Activated T-cell treated with anti-CD3 and anti-CD28 coated beads, Interleukin-2, amount 50 U/mL, for 24 hours (primary cell): ENCODE measurements at regions not wholly inside any gene's neighbourhood (a gene's known extent, or its start where the extent isn't known, plus 50 kb on each side); places are given as distances from the start of the nearest gene placed in this dataset.
"Not testable (repeated sequence)": the region's sequence is repeated elsewhere in the genome, so short reads cannot be mapped to it uniquely, and the experiment has no call there.

ENCODE experiments used
- DNase-seq: peaks from one replicate; pipeline ENCODE4 v3.0.0-alpha.2; 2020
- H3K27ac Mint-ChIP-seq: 2 replicates; pipeline ENCODE4 v1.8.0; 2020; ENCODE audit warnings: mild to moderate bottlenecking, mixed read lengths
- H3K27me3 Mint-ChIP-seq: 2 replicates; pipeline ENCODE4 v1.8.0; 2020; ENCODE audit warnings: mixed read lengths
- H3K36me3 Mint-ChIP-seq: 2 replicates; pipeline ENCODE4 v1.8.0; 2020; ENCODE audit warnings: low read depth, mixed read lengths
- H3K4me1 Mint-ChIP-seq: 2 replicates; pipeline ENCODE4 v1.8.0; 2020; ENCODE audit warnings: low read depth, mixed read lengths
- H3K4me3 Mint-ChIP-seq: 2 replicates; pipeline ENCODE4 v1.8.0; 2020; ENCODE audit warnings: mild to moderate bottlenecking, moderate library complexity, mixed read lengths
- H3K9me3 Mint-ChIP-seq: 2 replicates; pipeline ENCODE4 v1.8.0; 2020; ENCODE audit warnings: mixed read lengths

DNA sequence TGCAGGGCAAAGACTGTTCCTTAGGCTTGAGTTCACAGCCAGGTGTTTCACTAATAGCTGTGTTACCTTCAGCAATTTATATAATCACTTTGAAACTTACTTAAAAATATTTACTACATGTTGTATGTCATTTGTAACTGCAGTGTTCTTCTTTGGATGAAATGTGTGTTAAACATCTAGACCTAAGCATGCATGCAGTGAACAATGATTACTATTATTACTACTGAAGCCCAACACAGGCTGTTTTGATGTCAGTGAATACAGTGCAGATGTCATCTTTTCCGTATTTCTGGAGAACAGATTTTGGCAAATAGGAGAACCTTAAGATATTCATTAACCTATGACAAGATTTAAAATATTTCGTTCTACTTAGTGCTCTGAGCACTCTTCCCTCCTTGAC lies 101.8 kb upstream of the ANK2 start:
- peaks cover 3% of the 10 kb centered on the region for H3K4me1 Mint-ChIP-seq
- no peaks in the 10 kb centered on the region for H3K9me3 Mint-ChIP-seq
- peaks cover 33% of the 10 kb centered on the region for H3K27me3 Mint-ChIP-seq
- H3K27ac Mint-ChIP-seq = no peak overlapping the region
- no peak for DNase-seq
- no peak overlapping the region for H3K4me3 Mint-ChIP-seq
- H3K36me3 Mint-ChIP-seq = no peaks in the 10 kb centered on the region

DNA sequence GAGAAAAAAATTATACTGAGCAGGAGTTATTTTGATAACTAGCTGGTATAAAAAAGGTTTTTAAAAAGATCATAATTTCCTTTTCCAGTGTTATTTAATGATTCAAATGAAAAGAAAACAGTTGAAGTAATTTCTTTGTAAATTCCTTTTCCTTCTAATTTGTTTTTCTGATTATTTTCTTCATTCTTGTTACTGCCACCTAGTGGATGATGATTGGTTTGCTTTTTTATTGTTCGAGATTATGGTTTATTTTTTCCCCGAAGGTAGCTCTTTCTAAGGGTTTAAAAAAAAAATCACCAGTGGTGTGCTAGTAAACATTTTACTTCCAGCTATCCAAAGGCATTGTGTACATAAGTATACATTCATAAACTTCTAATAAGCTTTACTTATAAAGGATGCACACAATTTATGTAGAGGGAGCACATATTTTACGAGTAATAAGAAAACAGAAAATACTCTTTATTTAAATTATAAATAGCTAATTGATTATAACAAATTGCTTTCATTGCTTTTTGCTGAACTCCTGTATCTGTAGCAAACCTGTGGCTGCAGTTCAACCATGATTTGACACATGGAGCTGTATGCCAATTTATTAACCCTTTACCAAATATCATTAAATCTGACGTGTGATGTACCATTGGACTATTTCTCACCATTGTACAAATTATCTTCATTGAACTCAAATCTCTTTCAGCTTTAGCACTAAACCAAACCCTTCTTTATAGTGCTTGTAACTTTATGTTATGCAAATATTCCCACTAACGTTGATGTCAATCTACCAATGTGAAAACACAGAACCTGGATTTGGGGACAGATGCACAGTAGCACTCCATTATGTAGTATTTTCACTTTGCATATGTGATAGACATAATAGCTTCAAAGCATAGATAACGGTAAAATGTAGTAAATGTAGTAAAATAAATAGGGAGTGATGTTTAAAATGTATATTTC lies 97.8 kb upstream of the ANK2 start:
- Mint-ChIP-seq H3K36me3 (no peaks in the 10 kb centered on the region), H3K27me3 (peaks cover 14% of the 10 kb centered on the region), H3K4me1 (peaks cover 3% of the 10 kb centered on the region), H3K4me3 (no peak overlapping the region), H3K27ac (no peak overlapping the region), H3K9me3 (no peaks in the 10 kb centered on the region)
- no peak for DNase-seq

DNA sequence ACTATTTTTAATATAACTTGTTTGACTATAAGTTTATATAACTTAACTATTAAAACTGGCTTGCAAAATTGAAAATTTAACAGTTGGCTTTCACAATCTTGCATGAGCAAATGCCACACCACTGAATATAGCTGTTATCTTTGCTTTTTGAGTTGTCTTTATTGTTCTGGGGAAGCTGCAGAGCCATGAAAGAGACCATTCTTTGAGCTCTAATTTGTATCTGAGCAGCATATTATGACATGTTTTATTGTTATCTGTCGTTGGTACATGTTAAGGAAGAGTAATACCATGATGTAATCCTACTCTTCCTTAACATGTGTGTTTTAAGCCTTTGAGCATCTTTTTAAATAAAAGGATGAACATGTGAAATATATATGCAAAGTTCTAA lies 97.1 kb upstream of the ANK2 start:
- Mint-ChIP-seq H3K4me1 (peaks cover 3% of the 10 kb centered on the region), H3K4me3 (no peak overlapping the region), H3K27me3 (peaks cover 14% of the 10 kb centered on the region), H3K36me3 (no peaks in the 10 kb centered on the region), H3K27ac (no peak overlapping the region), H3K9me3 (no peaks in the 10 kb centered on the region)
- no peak for DNase-seq

DNA sequence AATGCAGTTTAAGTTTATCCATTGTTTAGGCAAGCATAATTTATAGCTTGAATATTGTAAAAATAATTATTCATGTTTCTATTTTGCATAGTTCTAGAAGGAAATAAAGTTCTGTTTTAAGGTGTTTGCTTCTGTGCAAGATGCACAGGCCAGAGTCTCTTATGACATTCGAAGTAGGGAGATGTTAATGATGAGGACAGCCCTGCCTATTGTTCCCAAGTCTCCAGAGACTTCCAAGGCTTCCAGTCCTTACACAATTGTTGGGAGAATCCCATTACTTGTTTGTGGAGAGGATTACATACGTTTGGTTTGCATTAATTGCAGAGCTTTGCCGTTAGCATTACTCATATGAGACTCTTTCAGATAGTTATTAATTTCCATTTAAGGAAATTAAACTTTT lies 96.2 kb upstream of the ANK2 start:
- Mint-ChIP-seq H3K4me3 (no peak overlapping the region), H3K4me1 (peaks cover 3% of the 10 kb centered on the region), H3K36me3 (no peaks in the 10 kb centered on the region), H3K27ac (no peak overlapping the region), H3K9me3 (no peaks in the 10 kb centered on the region), H3K27me3 (peaks cover 14% of the 10 kb centered on the region)
- no peak for DNase-seq

DNA sequence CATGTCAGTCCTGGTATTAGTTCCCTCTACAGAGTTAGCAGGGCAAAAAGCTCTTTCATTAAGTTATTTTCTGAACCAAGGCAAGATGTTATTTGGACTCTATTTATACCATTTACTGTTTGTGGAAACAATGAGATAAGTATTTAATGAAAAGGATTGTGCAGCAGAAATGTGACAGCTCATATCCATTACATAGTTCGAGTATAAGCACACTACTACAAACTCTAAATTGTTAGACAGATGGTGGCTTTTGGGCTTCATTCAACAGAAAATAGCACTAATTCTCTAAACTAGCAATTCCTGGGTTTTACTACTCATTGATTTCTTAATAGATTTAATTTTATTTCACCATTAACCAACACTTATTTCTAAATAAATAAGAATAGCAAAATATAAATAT lies 95.2 kb upstream of the ANK2 start:
- H3K27ac Mint-ChIP-seq = no peak overlapping the region
- peaks cover 3% of the 10 kb centered on the region for H3K4me1 Mint-ChIP-seq
- peaks cover 14% of the 10 kb centered on the region for H3K27me3 Mint-ChIP-seq
- no peaks in the 10 kb centered on the region for H3K9me3 Mint-ChIP-seq
- no peaks in the 10 kb centered on the region for H3K36me3 Mint-ChIP-seq
- no peak for DNase-seq
- H3K4me3 Mint-ChIP-seq = no peak overlapping the region

DNA sequence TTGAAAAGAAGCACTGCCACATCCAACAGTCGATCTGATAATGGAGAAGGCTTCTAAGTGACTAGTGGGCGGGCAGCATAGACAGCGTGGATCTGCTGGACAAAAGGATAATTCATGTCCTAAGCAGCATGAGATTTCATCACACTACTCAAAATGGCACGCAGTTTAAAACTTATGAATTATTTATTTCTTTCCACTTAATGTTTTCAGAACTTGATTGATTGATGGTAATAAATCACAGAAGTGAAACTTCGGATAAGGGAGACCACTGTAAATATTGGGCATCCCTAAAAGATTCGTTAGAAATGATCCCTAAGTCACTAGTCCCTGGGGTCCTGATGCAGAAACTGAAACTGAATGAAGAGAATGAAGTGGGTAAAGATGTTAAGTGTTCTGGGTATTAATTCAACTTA lies 93.0 kb upstream of the ANK2 start:
- H3K27me3 Mint-ChIP-seq = peaks cover 7% of the 10 kb centered on the region
- H3K4me1 Mint-ChIP-seq = peaks cover under 1% of the 10 kb centered on the region
- no peaks in the 10 kb centered on the region for H3K36me3 Mint-ChIP-seq
- no peak overlapping the region for H3K4me3 Mint-ChIP-seq
- no peaks in the 10 kb centered on the region for H3K9me3 Mint-ChIP-seq
- no peak overlapping the region for H3K27ac Mint-ChIP-seq
- no peak for DNase-seq

DNA sequence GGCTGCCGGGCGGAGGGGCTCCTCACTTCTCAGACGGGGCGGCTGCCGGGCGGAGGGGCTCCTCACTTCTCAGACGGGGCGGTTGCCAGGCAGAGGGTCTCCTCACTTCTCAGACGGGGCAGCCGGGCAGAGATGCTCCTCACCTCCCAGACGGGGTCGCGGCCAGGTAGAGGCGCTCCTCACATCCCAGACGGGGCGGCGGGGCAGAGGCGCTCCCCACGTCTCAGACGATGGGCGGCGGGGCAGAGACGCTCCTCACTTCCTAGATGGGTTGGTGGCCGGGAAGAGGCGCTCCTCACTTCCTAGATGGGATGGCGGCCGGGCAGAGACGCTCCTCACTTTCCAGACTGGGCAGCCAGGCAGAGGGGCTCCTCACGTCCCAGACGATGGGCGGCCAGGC lies 91.7 kb upstream of the ANK2 start:
- not testable (repeated sequence) for H3K36me3 Mint-ChIP-seq, H3K9me3 Mint-ChIP-seq, DNase-seq

DNA sequence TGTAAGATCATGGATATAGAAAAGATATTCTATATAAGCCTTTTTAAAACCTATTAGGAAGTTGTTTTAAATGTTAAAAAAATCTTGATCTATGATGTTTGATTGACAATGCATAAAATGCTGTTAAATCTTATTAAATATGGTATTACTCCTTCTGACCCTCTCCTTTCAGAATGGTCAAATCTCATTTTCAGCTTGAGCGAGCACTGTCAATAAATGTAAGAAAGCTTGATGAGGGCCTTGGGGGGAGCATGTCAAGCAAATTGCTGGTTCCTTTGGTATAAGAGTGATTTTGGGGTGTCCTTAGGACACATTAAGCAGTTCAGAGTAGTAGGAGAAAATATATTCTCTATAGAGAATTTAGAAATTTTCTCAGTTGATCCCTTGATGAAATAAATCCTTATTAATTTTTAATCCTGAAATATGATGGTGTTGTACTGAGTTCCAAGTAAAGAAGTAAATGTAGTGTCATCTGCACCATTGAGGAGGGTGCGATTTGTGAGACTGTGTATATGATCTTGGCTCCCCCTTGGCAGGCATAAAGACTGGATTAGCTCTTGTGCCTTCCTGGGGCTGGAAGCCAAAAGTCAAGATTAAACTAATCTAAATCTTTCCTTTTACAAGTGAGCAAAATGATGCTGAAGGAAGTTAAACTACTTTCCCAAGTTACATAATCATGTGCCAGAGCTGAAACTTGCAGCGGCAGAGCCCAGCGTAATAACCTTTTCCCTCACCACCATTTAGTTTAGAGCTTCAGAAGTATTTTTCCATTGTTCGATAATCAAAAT lies 82.6 kb upstream of the ANK2 start:
- no peaks in the 10 kb centered on the region for H3K36me3 Mint-ChIP-seq
- no peak for DNase-seq
- no peak overlapping the region for H3K27ac Mint-ChIP-seq
- H3K27me3 Mint-ChIP-seq = peaks cover 11% of the 10 kb centered on the region
- no peak overlapping the region for H3K4me3 Mint-ChIP-seq
- no peaks in the 10 kb centered on the region for H3K4me1 Mint-ChIP-seq
- H3K9me3 Mint-ChIP-seq = peaks cover 7% of the 10 kb centered on the region

More for the DNA sequence above, 91.7 kb upstream of the ANK2 start:
- H3K27ac Mint-ChIP-seq, H3K4me1 Mint-ChIP-seq, H3K27me3 Mint-ChIP-seq, H3K4me3 Mint-ChIP-seq: not testable (repeated sequence)

DNA sequence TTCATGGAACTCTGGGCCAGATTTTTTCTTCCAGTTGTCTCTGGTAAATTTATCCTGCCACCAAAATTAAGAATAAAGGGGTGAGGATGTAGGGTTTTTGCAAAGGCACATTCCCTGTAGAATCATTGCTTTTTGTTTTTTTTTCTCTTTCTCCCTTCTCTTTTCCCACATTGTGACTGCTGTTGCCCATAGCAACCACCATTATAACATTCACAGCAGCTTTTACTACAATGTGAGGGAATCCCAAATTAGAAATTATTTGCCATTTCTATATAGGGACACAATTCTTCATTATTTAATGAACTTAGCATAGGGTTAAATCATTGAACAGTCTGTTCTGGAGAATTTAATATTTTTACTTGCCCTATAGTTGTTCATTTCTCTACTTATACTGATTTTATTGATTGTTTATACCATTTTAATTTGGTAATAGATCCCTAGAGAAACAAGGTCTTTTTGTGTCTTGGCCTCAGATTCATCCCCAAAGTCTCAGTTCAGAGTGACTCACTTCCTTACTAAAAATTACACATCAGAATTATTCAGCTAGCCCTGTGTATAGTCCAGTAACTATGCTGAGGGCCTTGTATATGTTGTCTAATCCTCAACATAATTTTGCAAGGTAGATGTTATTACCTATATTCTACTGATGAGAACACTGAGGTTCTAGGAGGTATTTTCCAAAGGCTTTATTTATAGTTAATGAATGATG lies 80.8 kb upstream of the ANK2 start:
- Mint-ChIP-seq H3K4me1 (no peaks in the 10 kb centered on the region), H3K4me3 (no peak overlapping the region), H3K36me3 (no peaks in the 10 kb centered on the region), H3K27me3 (peaks cover 11% of the 10 kb centered on the region), H3K27ac (no peak overlapping the region), H3K9me3 (peaks cover 7% of the 10 kb centered on the region)
- DNase-seq = no peak

DNA sequence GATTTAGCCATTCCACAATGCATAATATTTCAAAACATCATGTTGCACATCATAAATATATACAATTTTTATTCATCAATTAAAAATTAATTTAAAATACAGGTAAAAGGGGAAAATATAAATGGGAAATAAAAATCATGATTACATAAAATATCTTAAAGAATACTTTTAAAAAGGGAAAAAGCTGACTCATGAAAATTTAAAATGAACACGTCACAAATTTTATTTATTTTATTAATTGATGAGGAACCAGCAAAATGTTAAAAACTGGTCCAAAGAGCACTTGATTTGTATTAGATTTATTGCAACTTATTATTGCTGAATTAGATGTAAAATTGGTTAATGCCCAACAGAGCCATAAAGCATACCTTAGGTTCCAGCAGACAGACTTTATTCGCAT lies 78.5 kb upstream of the ANK2 start:
- H3K36me3 Mint-ChIP-seq = no peaks in the 10 kb centered on the region
- H3K27me3 Mint-ChIP-seq = peaks cover 11% of the 10 kb centered on the region
- no peak overlapping the region for H3K27ac Mint-ChIP-seq
- no peak overlapping the region for H3K4me3 Mint-ChIP-seq
- H3K9me3 Mint-ChIP-seq = no peaks in the 10 kb centered on the region
- DNase-seq = no peak
- H3K4me1 Mint-ChIP-seq = no peaks in the 10 kb centered on the region

DNA sequence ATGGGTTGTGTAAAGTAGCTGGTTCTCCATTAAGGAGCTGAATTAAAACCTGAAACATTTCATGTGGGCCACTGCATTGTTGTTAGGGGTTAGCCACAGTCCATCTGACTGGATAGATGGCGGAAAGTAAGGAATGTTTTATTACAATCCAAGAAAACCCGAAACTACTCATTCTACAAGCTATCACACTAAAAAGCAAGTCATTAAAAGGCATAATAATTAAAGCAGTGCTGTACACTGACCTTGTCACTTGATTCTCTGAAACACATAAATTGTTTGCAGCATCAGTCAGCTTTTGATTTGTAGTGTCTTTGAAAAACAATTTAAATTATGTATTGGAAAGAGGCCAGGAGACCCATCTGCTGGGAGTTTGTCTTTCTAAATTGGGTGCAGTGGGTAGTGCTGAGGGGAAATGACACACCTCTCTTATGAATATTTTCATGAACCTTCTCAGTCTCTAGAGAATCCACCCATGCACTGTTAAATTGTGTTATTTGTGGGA lies 75.7 kb upstream of the ANK2 start:
- no peak overlapping the region for H3K27ac Mint-ChIP-seq
- DNase-seq = no peak
- H3K9me3 Mint-ChIP-seq = no peaks in the 10 kb centered on the region
- H3K27me3 Mint-ChIP-seq = peaks cover 4% of the 10 kb centered on the region
- no peaks in the 10 kb centered on the region for H3K4me1 Mint-ChIP-seq
- no peaks in the 10 kb centered on the region for H3K36me3 Mint-ChIP-seq
- no peak overlapping the region for H3K4me3 Mint-ChIP-seq

DNA sequence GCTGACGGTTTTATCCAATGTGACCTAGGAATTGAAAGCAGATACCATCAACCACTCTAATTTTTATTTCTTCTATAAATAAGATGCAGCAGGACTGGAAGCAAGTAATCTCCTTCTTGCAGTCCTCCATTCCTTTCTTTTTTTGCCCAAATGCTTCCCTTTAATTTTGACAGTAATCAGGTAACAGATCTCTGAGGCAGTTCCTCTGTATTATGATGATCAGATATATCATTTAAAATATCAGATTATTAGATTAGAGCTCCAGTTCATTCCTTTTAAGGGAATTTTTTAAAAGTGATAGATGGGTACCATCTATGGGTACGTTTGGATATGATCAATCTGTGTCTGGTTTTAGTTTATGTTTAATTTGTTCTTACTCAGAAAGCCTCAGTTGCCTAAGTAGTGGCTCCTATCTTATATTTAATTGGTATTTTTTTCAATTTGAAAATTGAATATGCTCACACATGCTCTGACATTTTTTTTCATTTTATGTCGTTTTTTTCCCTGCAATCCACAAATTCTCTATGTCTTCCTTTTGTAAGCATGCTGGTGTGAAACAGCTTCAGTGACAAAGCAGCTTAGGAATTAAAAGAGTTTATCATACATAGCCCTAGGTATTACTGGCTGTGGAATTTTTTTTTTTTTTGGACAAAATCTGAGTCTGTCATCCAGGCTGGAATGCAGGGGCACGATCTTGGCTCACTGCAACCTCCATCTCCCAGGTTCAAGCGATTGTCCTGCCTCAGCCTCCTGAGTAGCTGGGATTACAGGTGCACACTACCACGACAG lies 73.7 kb upstream of the ANK2 start:
- no peak overlapping the region for H3K4me3 Mint-ChIP-seq
- H3K27ac Mint-ChIP-seq = no peak overlapping the region
- no peaks in the 10 kb centered on the region for H3K4me1 Mint-ChIP-seq
- H3K36me3 Mint-ChIP-seq = no peaks in the 10 kb centered on the region
- DNase-seq = no peak
- peaks cover 4% of the 10 kb centered on the region for H3K27me3 Mint-ChIP-seq
- no peaks in the 10 kb centered on the region for H3K9me3 Mint-ChIP-seq

DNA sequence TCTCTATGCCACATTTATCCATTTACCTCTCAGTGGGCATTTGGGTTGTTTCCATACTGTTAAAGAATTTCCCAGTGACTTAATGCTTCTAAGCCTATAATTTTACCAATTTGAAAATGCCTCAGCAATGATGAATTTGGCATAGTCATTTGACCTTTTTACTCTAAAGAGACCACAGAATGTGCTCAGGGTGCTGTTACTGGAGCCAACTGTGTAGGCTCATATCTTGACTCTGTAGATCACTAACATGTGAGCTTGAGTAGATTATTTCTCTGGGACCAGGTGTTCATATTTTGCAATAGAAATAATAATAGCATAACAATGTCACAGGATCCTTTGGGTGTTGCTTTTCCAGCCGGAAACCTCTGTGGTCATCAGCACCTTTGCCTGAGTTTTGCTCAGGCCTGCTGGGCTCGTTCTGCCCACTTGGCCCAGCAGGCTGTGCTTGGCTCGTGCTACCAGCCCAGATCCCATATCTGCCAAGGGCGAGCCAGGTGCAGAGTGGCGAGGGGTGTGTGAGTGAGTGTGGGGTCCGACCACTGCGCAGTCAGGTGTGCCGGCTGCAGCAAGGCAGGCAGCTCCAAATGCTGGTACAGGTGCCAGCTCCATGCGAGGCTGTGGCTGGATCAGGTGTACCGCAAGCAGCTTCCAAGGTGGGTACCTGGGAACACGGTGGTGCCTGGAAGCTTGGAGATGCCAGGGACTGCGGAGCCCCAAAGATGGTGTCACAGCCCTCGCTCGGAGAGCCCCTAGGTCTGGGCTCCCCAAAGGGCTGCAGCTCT lies 70.6 kb upstream of the ANK2 start:
- Mint-ChIP-seq H3K27me3 (no peaks in the 10 kb centered on the region), H3K4me3 (no peak overlapping the region), H3K36me3 (no peaks in the 10 kb centered on the region), H3K4me1 (no peaks in the 10 kb centered on the region), H3K9me3 (no peaks in the 10 kb centered on the region), H3K27ac (no peak overlapping the region)
- no peak for DNase-seq
